SK-N-SH (cell line): ENCODE measurements at regions not wholly inside any gene's neighbourhood (a gene's known extent, or its start where the extent isn't known, plus 50 kb on each side); places are given as distances from the start of the nearest gene placed in this dataset.

ENCODE experiments used
- CTCF ChIA-PET: fragments of 300-600, 350-600 bp; formaldehyde crosslinking; extraction: SDS; loops from one replicate; lab custom pipeline; 2021; lab: Yijun Ruan, JAX
- POLR2A ChIA-PET: fragments of 350-600 bp; sonication (Branson Sonifier 250); formaldehyde crosslinking; extraction: SDS; loops from one replicate; lab custom pipeline; 2020; ENCODE audit warnings: antibody characterized with exemption, inconsistent platforms; lab: Yijun Ruan, JAX
- DNase-seq: peaks from one replicate; pipeline ENCODE4 v3.0.0; 2012
- H2AFZ ChIP-seq: fragments of 200-600 bp; sonication (generic); 2 replicates; pipeline ENCODE4 v1.8.1; 2016; ENCODE audit warnings: antibody characterized with exemption, mild to moderate bottlenecking, low read depth
- H3F3A ChIP-seq: fragments of 200-600 bp; sonication (generic); replicated peaks from 2 replicates; pipeline ENCODE3; 2016; ENCODE audit warnings: antibody characterized with exemption, mild to moderate bottlenecking; ENCODE audit not compliant: insufficient read depth
- H3K27ac ChIP-seq, 2 experiments: fragments of 200-500 bp in 1 of 2; fragments of 200-600 bp in 1 of 2; sonication (Bioruptor generic) in 1 of 2; sonication (generic), shearing (Covaris generic) in 1 of 2; 2 replicates each; pipeline versions ENCODE4 v1.5.1 to v1.6.1; 2014 to 2016; ENCODE audit warnings: low read depth in 2 of 2, inconsistent platforms in 1 of 2, low read length in 1 of 2, mild to moderate bottlenecking in 1 of 2, mixed read lengths in 1 of 2
- H3K27me3 ChIP-seq: fragments of 200-600 bp; sonication (generic), shearing (Covaris generic); 2 replicates; pipeline ENCODE4 v1.6.1; 2016; ENCODE audit warnings: mixed run types; ENCODE audit not compliant: insufficient read depth
- H3K36me3 ChIP-seq, 2 experiments: fragments of 200-500 bp in 1 of 2; fragments of 200-600 bp in 1 of 2; sonication (Bioruptor generic) in 1 of 2; sonication (generic) in 1 of 2; replicated peaks in 1 of 2; 2 replicates each; pipeline versions ENCODE3 to v1.5.1; 2014 to 2016; ENCODE audit warnings: low read length in 1 of 2, mild to moderate bottlenecking in 1 of 2; ENCODE audit not compliant: insufficient read depth in 2 of 2, control insufficient read depth in 1 of 2
- H3K4me1 ChIP-seq, 2 experiments: fragments of 200-500 bp in 1 of 2; fragments of 200-600 bp in 1 of 2; sonication (Bioruptor generic) in 1 of 2; sonication (generic), shearing (Covaris generic) in 1 of 2; 2 replicates each; pipeline versions ENCODE4 v1.5.1 to v1.6.1; 2014 to 2016; ENCODE audit warnings: low read depth in 1 of 2, low read length in 1 of 2, mixed run types in 1 of 2; ENCODE audit not compliant: insufficient read depth in 2 of 2, control insufficient read depth in 1 of 2
- H3K4me2 ChIP-seq: fragments of 200-600 bp; sonication (generic), shearing (Covaris generic); 2 replicates; pipeline ENCODE4 v1.6.1; 2017; ENCODE audit warnings: mixed run types
- H3K4me3 ChIP-seq, 2 experiments: fragments of 200-500 bp in 1 of 2; fragments of 200-600 bp in 1 of 2; sonication (Bioruptor generic) in 1 of 2; sonication (generic), shearing (Covaris generic) in 1 of 2; 2 replicates each; pipeline versions ENCODE4 v1.5.1 to v1.8.1; 2014 to 2016; ENCODE audit warnings: low read depth in 2 of 2, inconsistent platforms in 1 of 2, low read length in 1 of 2, mild to moderate bottlenecking in 1 of 2, mixed read lengths in 1 of 2, moderate library complexity in 1 of 2
- H3K79me2 ChIP-seq: fragments of 200-600 bp; sonication (generic); 2 replicates; pipeline ENCODE4 v1.8.1; 2017; ENCODE audit warnings: mild to moderate bottlenecking; ENCODE audit not compliant: insufficient read depth
- H3K9ac ChIP-seq: fragments of 200-600 bp; sonication (generic); 2 replicates; pipeline ENCODE4 v1.6.1; 2017; ENCODE audit warnings: mixed run types
- H3K9me2 ChIP-seq: fragments of 200-600 bp; sonication (generic); 2 replicates; pipeline ENCODE4 v1.6.1; 2017; ENCODE audit warnings: mixed run types
- H3K9me3 ChIP-seq: fragments of 200-600 bp; sonication (generic); 2 replicates; pipeline ENCODE4 v1.6.1; 2017; ENCODE audit warnings: mixed run types, mild to moderate bottlenecking, moderate library complexity
- H4K20me1 ChIP-seq: fragments of 200-600 bp; sonication (generic); 2 replicates; pipeline ENCODE4 v1.6.1; 2017; ENCODE audit warnings: mild to moderate bottlenecking, mixed run types; ENCODE audit not compliant: insufficient read depth
- CHD2 ChIP-seq: fragments of 150-350 bp; IDR thresholded peaks from 2 replicates; pipeline ENCODE4 v1.6.1; 2018; ENCODE audit warnings: low read length; ENCODE audit not compliant: partially characterized antibody
- ELF1 ChIP-seq: IDR thresholded peaks from 2 replicates; pipeline ENCODE4 v1.4.0; 2012
- GABPA ChIP-seq: IDR thresholded peaks from 2 replicates; pipeline ENCODE4 v1.4.0; 2012; ENCODE audit warnings: low read depth, mild to moderate bottlenecking
- MXI1 ChIP-seq: IDR thresholded peaks from 2 replicates; pipeline ENCODE4 v1.6.1; 2012; ENCODE audit warnings: mild to moderate bottlenecking, low read depth, low read length, improper control_type of control experiment
- RAD21 ChIP-seq: IDR thresholded peaks from 2 replicates; pipeline ENCODE4 v1.6.1; 2012; ENCODE audit warnings: mild to moderate bottlenecking, low read length
- RFX5 ChIP-seq: IDR thresholded peaks from 2 replicates; pipeline ENCODE4 v1.6.1; 2012; ENCODE audit warnings: mild to moderate bottlenecking, improper control_type of control experiment, low read length
- RXRA ChIP-seq: IDR thresholded peaks from 2 replicates; pipeline ENCODE4 v1.4.0; 2012; ENCODE audit warnings: low read depth, mild to moderate bottlenecking, borderline replicate concordance
- TCF12 ChIP-seq: IDR thresholded peaks from 2 replicates; pipeline ENCODE4 v1.4.0; 2012
- YY1 ChIP-seq: IDR thresholded peaks from 2 replicates; pipeline ENCODE4 v1.4.0; 2012; ENCODE audit warnings: low read depth, mild to moderate bottlenecking
- WGBS: methylation state at CpG from one replicate; pipeline ENCODE4 v1.1.6; 2017; ENCODE audit warnings: low lambda C conversion rate; 5-methylcytosine and 5-hydroxymethylcytosine counted together
- TF ChIP-seq, protein P1 (sequence below): IDR thresholded peaks from 2 replicates; pipeline ENCODE4; 2012
- TF ChIP-seq, protein P2 (sequence below): fragments of 200-600 bp; sonication (generic); IDR thresholded peaks from 2 replicates; pipeline ENCODE4 v1.6.1; 2017; ENCODE audit warnings: antibody characterized with exemption, mild to moderate bottlenecking, moderate library complexity
- TF ChIP-seq, protein P3 (sequence below): fragments of 150-350 bp; IDR thresholded peaks from 2 replicates; pipeline ENCODE4 v1.6.1; 2016; ENCODE audit warnings: mild to moderate bottlenecking, low read depth, low read length
- TF ChIP-seq, protein P4 (sequence below): fragments of 150-350 bp; IDR thresholded peaks from 2 replicates; pipeline ENCODE4 v1.6.1; 2017; ENCODE audit warnings: antibody characterized with exemption, low read length, low read depth, borderline replicate concordance
- TF ChIP-seq, protein P5 (sequence below): IDR thresholded peaks from 2 replicates; pipeline ENCODE4 v1.4.0; 2012; ENCODE audit warnings: low read depth

DNA sequence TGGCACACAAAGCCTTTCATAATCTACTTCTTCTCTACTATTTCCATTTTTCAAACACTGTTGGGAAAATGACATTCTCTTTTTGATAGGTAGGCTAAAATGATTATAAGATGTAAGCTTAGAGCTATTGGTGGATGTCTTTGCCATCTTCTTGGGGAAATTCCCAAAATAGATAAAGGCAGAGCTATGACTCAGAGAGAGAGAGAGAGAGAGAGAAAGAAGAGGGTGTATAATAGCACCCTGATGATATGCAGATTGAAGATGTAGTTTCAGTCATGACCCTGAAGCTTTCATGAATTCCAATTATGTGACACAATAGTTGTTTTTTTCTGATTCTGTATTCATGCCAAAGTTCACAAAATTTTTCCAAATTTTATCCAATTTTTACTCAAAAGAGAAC, 529.1 kb downstream of the HS3ST4 start:
- H3K9me3 ChIP-seq, result no peaks in the 10 kb centered on the region
- POLR2A ChIA-PET, result no interaction called here
- CTCF ChIA-PET, result interaction anchor here (0.7 kb wide), 1 partner anchor 126 kb away, joined by 3 read pairs; no protein-coding TSS in a partner anchor
- no peaks in the 10 kb centered on the region for H4K20me1 ChIP-seq
- no peaks in the 10 kb centered on the region for H3F3A ChIP-seq
- H3K79me2 ChIP-seq, result no peaks in the 10 kb centered on the region
- H3K4me2 ChIP-seq, result no peak overlapping the region
- H3K9me2 ChIP-seq, result no peaks in the 10 kb centered on the region
- no peaks in the 10 kb centered on the region for H3K36me3 ChIP-seq
- H3K27ac ChIP-seq, result no peak overlapping the region
- no peak for DNase-seq
- no peak for TF ChIP-seq MXI1
- H3K4me1 ChIP-seq, result no peaks in the 10 kb centered on the region
- H3K27me3 ChIP-seq, result no peaks in the 10 kb centered on the region
- H3K9ac ChIP-seq, result no peak overlapping the region
- no peak overlapping the region for H3K4me3 ChIP-seq
- no peak overlapping the region for H2AFZ ChIP-seq

DNA sequence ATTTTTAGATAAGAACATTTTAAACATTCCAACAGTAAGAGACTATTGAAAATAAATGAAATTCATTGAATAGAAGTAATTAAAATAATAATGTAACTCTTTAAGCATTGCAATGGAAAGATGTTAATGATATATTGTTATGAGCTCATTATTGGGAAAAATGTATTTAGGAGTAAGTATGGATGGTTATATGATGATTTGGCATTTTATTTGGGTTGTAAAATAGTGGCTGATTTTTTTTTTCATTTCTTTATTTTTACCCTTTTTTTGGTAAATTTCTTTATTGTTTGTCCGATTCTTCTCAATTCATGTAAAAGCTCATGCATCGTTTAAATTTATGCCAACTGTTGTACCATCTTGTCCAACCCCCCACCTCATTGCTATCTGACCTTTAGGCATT, 539.9 kb downstream of the HS3ST4 start:
- 5% methylated on average over 2 of the region's 2 CpGs for WGBS

DNA sequence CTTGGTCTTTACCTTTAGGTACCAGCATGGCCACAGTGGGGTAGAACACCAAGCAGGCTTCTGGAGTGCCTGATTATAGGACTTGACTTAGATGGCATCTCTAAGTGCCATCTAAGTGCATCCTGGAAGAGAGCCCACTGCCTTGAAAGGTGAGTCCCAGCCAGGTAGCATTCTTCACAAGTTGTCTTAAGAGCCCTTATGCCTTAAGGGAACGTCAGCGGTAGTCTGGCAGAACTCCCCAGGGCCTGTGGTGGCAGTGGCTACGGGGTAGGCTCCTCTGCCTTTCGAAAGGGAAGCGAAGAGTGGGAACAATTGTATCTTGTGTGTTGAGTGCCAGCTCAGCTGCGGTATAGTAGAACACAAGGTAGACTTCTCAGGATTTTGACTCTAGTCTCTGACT, 549.0 kb downstream of the HS3ST4 start:
- Histone ChIP-seq H3K4me2 (no peak overlapping the region), H2AFZ (no peak overlapping the region)
- no peak for TF ChIP-seq MXI1
- TF ChIP-seq, protein P1, sequence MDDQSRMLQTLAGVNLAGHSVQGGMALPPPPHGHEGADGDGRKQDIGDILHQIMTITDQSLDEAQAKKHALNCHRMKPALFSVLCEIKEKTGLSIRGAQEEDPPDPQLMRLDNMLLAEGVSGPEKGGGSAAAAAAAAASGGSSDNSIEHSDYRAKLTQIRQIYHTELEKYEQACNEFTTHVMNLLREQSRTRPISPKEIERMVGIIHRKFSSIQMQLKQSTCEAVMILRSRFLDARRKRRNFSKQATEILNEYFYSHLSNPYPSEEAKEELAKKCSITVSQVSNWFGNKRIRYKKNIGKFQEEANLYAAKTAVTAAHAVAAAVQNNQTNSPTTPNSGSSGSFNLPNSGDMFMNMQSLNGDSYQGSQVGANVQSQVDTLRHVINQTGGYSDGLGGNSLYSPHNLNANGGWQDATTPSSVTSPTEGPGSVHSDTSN, result no peak
- no peak for TF ChIP-seq ELF1
- TF ChIP-seq, protein P2, sequence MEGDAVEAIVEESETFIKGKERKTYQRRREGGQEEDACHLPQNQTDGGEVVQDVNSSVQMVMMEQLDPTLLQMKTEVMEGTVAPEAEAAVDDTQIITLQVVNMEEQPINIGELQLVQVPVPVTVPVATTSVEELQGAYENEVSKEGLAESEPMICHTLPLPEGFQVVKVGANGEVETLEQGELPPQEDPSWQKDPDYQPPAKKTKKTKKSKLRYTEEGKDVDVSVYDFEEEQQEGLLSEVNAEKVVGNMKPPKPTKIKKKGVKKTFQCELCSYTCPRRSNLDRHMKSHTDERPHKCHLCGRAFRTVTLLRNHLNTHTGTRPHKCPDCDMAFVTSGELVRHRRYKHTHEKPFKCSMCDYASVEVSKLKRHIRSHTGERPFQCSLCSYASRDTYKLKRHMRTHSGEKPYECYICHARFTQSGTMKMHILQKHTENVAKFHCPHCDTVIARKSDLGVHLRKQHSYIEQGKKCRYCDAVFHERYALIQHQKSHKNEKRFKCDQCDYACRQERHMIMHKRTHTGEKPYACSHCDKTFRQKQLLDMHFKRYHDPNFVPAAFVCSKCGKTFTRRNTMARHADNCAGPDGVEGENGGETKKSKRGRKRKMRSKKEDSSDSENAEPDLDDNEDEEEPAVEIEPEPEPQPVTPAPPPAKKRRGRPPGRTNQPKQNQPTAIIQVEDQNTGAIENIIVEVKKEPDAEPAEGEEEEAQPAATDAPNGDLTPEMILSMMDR, result no peak
- TF ChIP-seq GABPA, result no peak
- TF ChIP-seq RXRA, result no peak
- TF ChIP-seq, protein P3, sequence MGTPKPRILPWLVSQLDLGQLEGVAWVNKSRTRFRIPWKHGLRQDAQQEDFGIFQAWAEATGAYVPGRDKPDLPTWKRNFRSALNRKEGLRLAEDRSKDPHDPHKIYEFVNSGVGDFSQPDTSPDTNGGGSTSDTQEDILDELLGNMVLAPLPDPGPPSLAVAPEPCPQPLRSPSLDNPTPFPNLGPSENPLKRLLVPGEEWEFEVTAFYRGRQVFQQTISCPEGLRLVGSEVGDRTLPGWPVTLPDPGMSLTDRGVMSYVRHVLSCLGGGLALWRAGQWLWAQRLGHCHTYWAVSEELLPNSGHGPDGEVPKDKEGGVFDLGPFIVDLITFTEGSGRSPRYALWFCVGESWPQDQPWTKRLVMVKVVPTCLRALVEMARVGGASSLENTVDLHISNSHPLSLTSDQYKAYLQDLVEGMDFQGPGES, result no peak
- TF ChIP-seq RAD21, result no peak
- no peak for TF ChIP-seq TCF12
- TF ChIP-seq, all 33 proteins: peak for 0
- no peak overlapping the region for H3K27ac ChIP-seq
- ChIA-PET CTCF (no interaction called here), POLR2A (no interaction called here)
- no peaks in the 10 kb centered on the region for H4K20me1 ChIP-seq
- no peak for DNase-seq
- H3K79me2 ChIP-seq, result no peaks in the 10 kb centered on the region
- H3K9me3 ChIP-seq, result no peaks in the 10 kb centered on the region
- no peaks in the 10 kb centered on the region for H3K27me3 ChIP-seq
- no peak overlapping the region for H3K9ac ChIP-seq
- no peaks in the 10 kb centered on the region for H3K36me3 ChIP-seq
- WGBS, result 10% methylated on average over 6 of the region's 6 CpGs
- no peaks in the 10 kb centered on the region for H3K9me2 ChIP-seq
- no peak overlapping the region for H3K4me3 ChIP-seq
- no peaks in the 10 kb centered on the region for H3K4me1 ChIP-seq
- no peaks in the 10 kb centered on the region for H3F3A ChIP-seq

More for the DNA sequence above, 539.9 kb downstream of the HS3ST4 start:
- Histone ChIP-seq H3K27ac (no peak overlapping the region), H3F3A (no peaks in the 10 kb centered on the region), H3K27me3 (no peaks in the 10 kb centered on the region), H3K4me3 (no peak overlapping the region), H4K20me1 (no peaks in the 10 kb centered on the region), H3K9me2 (no peaks in the 10 kb centered on the region), H2AFZ (no peak overlapping the region), H3K9me3 (no peaks in the 10 kb centered on the region), H3K9ac (no peak overlapping the region), H3K36me3 (no peaks in the 10 kb centered on the region), H3K4me2 (no peak overlapping the region), H3K79me2 (no peaks in the 10 kb centered on the region), H3K4me1 (no peaks in the 10 kb centered on the region)
- no peak for DNase-seq
- TF ChIP-seq CHD2 (no peak), GABPA (no peak), RFX5 (no peak), YY1 (no peak)
- TF ChIP-seq, protein P4, sequence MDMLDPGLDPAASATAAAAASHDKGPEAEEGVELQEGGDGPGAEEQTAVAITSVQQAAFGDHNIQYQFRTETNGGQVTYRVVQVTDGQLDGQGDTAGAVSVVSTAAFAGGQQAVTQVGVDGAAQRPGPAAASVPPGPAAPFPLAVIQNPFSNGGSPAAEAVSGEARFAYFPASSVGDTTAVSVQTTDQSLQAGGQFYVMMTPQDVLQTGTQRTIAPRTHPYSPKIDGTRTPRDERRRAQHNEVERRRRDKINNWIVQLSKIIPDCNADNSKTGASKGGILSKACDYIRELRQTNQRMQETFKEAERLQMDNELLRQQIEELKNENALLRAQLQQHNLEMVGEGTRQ, result no peak
- TF ChIP-seq, protein P5, sequence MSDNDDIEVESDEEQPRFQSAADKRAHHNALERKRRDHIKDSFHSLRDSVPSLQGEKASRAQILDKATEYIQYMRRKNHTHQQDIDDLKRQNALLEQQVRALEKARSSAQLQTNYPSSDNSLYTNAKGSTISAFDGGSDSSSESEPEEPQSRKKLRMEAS, result no peak
- ChIA-PET CTCF (no interaction called here), POLR2A (no interaction called here)
